NCI-H2196 (cell line): ENCODE measurements at regions not wholly inside any gene's neighbourhood (a gene's known extent, or its start where the extent isn't known, plus 50 kb on each side); places are given as distances from the start of the nearest gene placed in this dataset.
"Not testable (repeated sequence)": the region's sequence is repeated elsewhere in the genome, so short reads cannot be mapped to it uniquely, and the experiment has no call there.

Experiments
- DNase-seq: peaks from one replicate; lab custom pipeline; 2025; ENCODE audit not compliant: unreplicated experiment; lab: John Stamatoyannopoulos, UW

GRCh38 chr2:138879931-138880330 lies 99.7 kb upstream of the NXPH2 start:
- no peak for DNase-seq

- DNase-seq: no peak
Measured at GRCh38 chr2:138877421-138877820, 97.2 kb upstream of the NXPH2 start.

DNA sequence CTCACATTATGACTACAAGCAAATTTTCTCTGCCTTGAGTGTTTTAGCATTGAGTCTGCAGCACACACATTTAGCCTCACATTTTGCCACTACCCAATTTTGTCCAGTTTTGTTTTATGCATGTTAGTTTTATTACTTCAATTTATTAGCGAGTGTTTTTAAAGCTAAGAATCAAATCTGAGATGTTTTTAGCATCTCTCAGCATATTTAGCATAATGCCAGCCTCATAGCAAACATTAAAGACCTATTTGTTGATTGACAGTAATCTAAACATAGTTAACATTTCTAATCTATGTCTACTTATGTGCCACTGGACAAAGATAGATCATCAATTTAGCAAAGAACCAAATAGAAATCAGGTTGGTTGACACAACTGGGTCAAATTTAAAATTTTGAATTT lies 94.1 kb upstream of the NXPH2 start:
- no peak for DNase-seq

DNA sequence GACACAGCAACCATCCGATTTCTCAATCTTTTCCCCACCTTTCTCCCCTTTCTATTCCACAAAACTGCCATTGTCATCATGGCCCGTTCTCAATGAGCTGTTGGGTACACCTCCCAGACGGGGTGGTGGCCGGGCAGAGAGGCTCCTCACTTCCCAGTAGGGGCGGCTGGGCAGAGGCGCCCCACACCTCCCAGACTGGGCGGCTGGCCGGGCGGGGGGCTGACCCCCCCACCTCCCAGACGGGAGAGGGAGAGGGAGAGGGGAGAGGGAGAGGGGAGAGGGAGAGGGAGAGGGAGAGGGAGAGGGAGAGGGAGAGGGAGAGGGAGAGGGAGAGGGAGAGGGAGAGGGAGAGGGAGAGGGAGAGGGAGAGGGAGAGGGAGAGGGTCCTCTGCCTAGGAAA lies 91.9 kb upstream of the NXPH2 start:
- not testable (repeated sequence) for DNase-seq

GRCh38 chr2:138871312-138871711 lies 91.1 kb upstream of the NXPH2 start:
- no peak for DNase-seq

DNA sequence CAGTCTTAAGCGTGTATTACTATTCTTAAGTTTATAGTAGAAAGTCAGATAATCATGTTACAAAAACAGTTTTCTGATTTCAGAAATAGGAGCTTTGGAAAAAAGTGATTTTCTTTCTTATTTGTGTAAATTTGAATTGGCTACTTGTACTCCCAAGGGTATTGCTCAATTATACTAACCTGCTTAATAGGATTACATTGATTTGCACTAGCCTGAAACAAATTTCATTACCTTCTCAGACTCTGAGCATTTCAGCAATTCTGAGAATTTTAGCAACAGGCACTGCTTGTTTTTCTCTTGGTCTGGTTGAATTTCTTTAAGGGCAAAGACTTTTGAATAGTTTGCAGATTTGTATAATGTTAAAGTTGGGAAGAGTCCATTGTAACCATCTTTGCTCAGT lies 87.2 kb upstream of the NXPH2 start:
- no peak for DNase-seq

GRCh38 chr2:138866797-138867196 lies 86.6 kb upstream of the NXPH2 start:
- no peak for DNase-seq

GRCh38 chr2:138853761-138854160 lies 73.6 kb upstream of the NXPH2 start:
- DNase-seq: no peak

DNA sequence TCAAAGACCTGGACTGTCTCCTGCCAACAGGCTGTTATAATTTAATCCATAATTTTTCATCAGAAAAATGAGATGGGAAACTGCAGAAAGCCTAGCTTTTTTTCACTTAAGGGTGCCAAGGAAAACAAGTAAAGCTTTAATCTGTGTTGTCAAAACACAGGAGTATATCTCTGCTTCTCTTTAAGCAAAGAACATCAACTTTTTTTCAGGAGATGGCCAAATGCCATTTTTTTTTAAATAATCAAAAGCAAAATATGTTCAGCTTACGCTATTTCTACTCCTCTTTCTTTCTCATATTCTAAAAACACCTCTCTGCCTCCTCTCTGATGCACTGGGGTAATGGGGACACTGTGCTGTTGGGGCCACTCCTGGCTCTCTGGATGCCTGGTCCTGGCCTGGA lies 73.1 kb upstream of the NXPH2 start:
- DNase-seq: no peak

DNA sequence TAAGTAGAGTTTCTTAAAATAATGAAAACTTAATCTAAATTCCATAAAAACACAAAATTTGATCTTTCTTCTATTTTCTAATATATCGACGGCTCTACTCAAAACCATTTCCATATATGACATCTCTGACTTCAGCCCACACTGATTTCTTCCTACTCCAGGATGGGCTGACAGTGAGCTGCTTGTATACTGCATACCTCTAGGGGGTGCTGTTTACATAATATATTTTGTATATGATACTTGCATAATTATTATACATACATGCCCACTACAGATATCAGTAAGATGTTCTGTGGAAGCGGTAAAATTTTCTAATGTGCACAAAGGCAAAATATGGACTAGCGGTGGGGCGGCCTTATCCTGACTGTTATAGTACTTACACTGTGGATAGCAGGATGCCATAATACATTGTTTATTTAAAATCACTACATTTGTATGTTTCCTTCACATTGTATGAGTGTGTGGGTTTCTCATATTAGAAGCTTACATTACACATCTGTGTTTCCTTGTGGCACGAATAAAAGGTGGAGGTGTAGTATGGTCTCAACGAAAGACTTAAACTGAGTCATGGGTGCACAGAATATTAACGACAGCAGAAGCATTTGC lies 66.1 kb upstream of the NXPH2 start:
- peak; percentile 53 for DNase-seq

DNA sequence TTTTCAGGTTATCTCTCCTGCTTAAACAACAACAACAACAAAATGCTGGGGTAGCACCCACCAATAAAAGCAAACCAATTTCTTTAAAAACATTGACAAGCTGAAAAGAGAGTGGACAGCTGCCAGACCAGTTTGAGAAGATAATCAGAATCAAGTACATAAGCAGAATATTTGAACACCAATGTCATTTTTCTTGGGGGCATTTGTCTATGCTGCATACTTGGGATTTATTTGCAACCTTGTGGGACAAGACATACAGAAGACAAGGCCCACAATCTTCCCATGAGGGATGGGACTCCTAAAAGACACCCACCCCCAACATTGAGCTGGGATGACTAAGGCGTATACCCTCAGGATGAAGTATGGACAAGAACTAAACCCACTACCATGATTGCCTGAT lies 62.2 kb upstream of the NXPH2 start:
- DNase-seq: no peak

GRCh38 chr2:138841459-138841858 lies 61.3 kb upstream of the NXPH2 start:
- no peak for DNase-seq

GRCh38 chr2:138838851-138839620 lies 58.8 kb upstream of the NXPH2 start:
- DNase-seq: no peak

- no peak for DNase-seq
Measured at GRCh38 chr2:138831691-138832090, 51.5 kb upstream of the NXPH2 start.

- DNase-seq: no peak
Measured at GRCh38 chr2:138831154-138831553, 51.0 kb upstream of the NXPH2 start.

GRCh38 chr2:138830547-138830946 lies 50.4 kb upstream of the NXPH2 start:
- DNase-seq: no peak
